Osteocyte (in vitro differentiated cells): ENCODE measurements at regions not wholly inside any gene's neighbourhood (a gene's known extent, or its start where the extent isn't known, plus 50 kb on each side); places are given as distances from the start of the nearest gene placed in this dataset.
"Not testable (repeated sequence)": the region's sequence is repeated elsewhere in the genome, so short reads cannot be mapped to it uniquely, and the experiment has no call there.

Source experiments
- DNase-seq: peaks from one replicate; pipeline ENCODE4 v3.0.0; 2021; ENCODE audit warnings: mixed read lengths; ENCODE audit not compliant: unreplicated experiment; ENCODE audit errors: extremely low spot score
- H3K27ac Mint-ChIP-seq: one replicate; pipeline ENCODE4 v1.8.0; 2021; ENCODE audit warnings: mild to moderate bottlenecking, mixed read lengths; ENCODE audit not compliant: unreplicated experiment
- H3K27me3 Mint-ChIP-seq: one replicate; pipeline ENCODE4 v1.8.0; 2021; ENCODE audit warnings: mixed read lengths; ENCODE audit not compliant: unreplicated experiment
- H3K36me3 Mint-ChIP-seq: one replicate; pipeline ENCODE4 v1.8.0; 2021; ENCODE audit warnings: mixed read lengths; ENCODE audit not compliant: unreplicated experiment
- H3K4me1 Mint-ChIP-seq: one replicate; pipeline ENCODE4 v1.8.0; 2021; ENCODE audit warnings: mixed read lengths; ENCODE audit not compliant: unreplicated experiment
- H3K4me3 Mint-ChIP-seq: one replicate; pipeline ENCODE4 v1.8.0; 2021; ENCODE audit warnings: mild to moderate bottlenecking, moderate library complexity, mixed read lengths; ENCODE audit not compliant: unreplicated experiment
- H3K9me3 Mint-ChIP-seq: one replicate; pipeline ENCODE4 v1.8.0; 2021; ENCODE audit warnings: mixed read lengths; ENCODE audit not compliant: unreplicated experiment
- TF ChIP-seq, protein P1 (sequence below): fragments of 200-600 bp; sonication (generic); IDR thresholded peaks from 2 replicates; pipeline ENCODE4 v1.5.0; 2021; ENCODE audit warnings: antibody characterized with exemption, mild to moderate bottlenecking, moderate library complexity

DNA sequence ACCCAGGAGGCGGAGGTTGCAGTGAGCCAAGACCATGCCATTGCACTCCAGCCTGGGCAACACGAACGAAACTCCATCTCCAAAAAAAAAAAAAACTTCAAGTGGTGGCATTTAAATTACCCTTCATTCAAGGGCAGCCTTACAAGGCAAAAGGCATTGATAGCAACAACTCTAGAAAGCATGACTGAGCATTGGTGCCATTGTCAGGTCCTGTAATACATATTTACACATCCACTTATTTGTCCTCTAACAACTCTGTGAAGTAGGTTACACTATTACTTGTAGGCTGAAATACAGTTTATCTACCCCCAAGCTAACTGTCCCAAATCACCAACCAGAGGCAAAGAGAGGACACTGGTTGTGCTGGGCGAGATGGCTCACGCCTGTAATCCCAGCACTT lies 52.7 kb upstream of the LARP1 start:
- H3K36me3 Mint-ChIP-seq = no peaks in the 10 kb centered on the region
- H3K9me3 Mint-ChIP-seq = no peaks in the 10 kb centered on the region
- TF ChIP-seq, protein P1, sequence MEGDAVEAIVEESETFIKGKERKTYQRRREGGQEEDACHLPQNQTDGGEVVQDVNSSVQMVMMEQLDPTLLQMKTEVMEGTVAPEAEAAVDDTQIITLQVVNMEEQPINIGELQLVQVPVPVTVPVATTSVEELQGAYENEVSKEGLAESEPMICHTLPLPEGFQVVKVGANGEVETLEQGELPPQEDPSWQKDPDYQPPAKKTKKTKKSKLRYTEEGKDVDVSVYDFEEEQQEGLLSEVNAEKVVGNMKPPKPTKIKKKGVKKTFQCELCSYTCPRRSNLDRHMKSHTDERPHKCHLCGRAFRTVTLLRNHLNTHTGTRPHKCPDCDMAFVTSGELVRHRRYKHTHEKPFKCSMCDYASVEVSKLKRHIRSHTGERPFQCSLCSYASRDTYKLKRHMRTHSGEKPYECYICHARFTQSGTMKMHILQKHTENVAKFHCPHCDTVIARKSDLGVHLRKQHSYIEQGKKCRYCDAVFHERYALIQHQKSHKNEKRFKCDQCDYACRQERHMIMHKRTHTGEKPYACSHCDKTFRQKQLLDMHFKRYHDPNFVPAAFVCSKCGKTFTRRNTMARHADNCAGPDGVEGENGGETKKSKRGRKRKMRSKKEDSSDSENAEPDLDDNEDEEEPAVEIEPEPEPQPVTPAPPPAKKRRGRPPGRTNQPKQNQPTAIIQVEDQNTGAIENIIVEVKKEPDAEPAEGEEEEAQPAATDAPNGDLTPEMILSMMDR = no peak
- no peaks in the 10 kb centered on the region for H3K27me3 Mint-ChIP-seq
- no peaks in the 10 kb centered on the region for H3K4me1 Mint-ChIP-seq
- no peak for DNase-seq
- no peak overlapping the region for H3K4me3 Mint-ChIP-seq
- no peak overlapping the region for H3K27ac Mint-ChIP-seq

DNA sequence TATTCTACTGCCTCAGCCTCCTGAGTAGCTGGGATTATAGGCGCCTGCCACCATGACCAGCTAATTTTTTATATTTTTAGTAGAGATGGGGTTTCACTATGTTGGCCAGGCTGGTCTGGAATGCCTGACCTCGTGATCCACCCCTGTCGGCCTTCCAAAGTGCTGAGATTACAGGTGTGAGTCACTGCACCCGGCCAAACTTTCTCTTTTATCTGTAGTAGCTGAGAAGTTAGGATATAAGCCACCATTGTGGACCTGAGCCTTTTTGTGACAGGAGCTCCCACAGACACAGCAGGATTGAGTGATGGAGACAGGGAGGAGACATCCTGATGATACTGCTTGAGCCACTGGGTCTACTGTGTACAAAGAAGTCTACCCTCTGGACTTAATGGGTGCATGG lies 53.5 kb upstream of the LARP1 start:
- H3K36me3 Mint-ChIP-seq, H3K27ac Mint-ChIP-seq, DNase-seq, H3K27me3 Mint-ChIP-seq, H3K4me1 Mint-ChIP-seq, H3K9me3 Mint-ChIP-seq, H3K4me3 Mint-ChIP-seq: not testable (repeated sequence)

DNA sequence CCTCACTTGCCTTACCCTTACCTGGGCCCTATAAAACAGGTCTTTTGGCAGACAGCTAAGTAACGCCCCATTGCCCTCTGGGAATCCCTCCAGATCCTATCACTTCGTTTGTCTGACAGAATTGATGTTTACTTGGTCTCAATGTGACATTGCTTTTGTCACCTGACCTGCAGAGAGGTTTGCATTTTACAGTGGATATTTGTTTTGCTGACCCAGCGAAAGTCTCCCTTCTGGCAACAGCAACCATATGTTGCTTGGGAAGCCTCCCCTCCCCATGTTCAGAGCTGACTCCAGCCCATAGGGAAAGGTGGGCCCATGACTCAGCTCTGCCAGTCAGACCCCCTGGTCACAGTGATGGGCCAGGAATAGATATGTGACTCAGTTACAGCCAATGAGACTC lies 54.0 kb upstream of the LARP1 start:
- TF ChIP-seq, protein P1 = no peak
- Mint-ChIP-seq H3K4me3 (no peak overlapping the region), H3K27ac (no peak overlapping the region), H3K27me3 (no peaks in the 10 kb centered on the region), H3K4me1 (no peaks in the 10 kb centered on the region), H3K9me3 (no peaks in the 10 kb centered on the region), H3K36me3 (no peaks in the 10 kb centered on the region)
- no peak for DNase-seq

DNA sequence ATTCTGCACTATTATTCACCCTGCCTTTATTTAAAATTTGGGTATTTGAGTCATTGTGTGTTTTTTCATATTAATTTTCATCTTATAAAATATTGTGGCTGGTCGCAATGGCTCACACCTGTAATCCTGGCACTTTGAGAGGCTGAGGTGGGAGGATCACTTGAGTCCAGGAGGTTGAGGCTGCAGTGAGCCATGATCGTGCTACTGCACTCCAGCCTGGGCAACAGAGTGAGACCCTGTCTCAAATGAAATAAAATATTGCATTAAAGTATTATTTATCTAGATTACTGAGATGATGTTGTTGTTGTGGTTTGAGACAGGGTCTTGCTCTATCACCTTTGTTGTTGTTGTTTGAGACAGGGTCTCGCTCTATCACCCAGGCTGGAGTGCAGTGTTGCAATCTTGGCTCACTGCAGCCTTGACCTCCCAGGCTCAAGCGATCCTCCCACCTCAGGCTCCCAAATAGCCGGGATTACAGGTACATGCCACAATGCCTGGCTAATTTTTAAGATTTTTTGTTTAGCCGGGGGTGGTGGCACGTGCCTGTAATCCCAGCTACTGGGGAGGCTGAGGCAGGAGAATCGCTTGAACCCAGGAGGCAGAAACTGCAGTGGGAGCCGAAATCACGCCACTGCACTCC lies 54.8 kb upstream of the LARP1 start:
- H3K4me3 Mint-ChIP-seq, H3K27ac Mint-ChIP-seq, DNase-seq, H3K4me1 Mint-ChIP-seq, H3K9me3 Mint-ChIP-seq, H3K36me3 Mint-ChIP-seq, H3K27me3 Mint-ChIP-seq: not testable (repeated sequence)

DNA sequence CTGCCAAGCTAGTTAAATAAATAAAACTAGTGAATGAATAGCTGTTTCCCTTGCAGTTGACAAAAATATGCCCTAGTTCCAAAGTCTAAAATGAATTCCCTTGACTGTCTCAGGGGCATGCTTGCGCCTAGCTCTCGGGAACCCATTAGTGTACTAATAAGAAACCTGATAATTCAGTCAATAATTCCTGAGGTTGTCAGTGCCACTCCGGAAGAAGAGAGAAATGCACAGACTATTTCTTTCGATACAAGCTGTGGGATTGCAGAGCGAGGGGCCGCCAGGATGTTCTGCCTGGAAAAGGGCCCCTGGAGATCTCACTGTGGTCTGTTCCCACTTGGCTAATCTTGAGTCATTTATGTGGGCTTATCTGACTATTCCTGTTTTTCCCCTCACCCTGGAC lies 56.4 kb upstream of the LARP1 start:
- Mint-ChIP-seq H3K9me3 (no peaks in the 10 kb centered on the region), H3K27me3 (no peaks in the 10 kb centered on the region), H3K36me3 (no peaks in the 10 kb centered on the region), H3K4me1 (no peaks in the 10 kb centered on the region), H3K27ac (no peak overlapping the region), H3K4me3 (no peak overlapping the region)
- DNase-seq = no peak
- TF ChIP-seq, protein P1 = no peak

DNA sequence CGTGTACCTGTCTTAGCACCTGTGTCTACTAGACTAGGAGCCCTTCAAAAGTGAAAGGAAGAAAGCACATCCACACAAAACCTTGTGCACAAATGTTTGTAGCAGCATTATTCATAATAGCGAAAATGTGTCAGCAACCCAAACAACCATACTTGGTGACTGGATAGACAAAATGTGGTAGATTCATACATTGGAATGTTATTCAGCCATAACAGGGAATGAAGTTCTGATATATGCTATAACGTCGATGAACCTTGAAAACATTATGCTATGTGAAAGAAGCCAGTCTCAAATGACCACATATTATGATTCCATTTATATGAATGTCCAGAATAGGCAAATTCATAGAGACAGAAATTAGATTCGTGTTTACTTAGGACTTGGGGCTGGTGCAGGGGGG lies 57.8 kb upstream of the LARP1 start:
- TF ChIP-seq, protein P1 = no peak
- no peak for DNase-seq
- Mint-ChIP-seq H3K36me3 (no peaks in the 10 kb centered on the region), H3K9me3 (no peaks in the 10 kb centered on the region), H3K27ac (no peak overlapping the region), H3K27me3 (no peaks in the 10 kb centered on the region), H3K4me3 (no peak overlapping the region), H3K4me1 (peaks cover under 1% of the 10 kb centered on the region)
